BJ (cell line): ENCODE measurements at regions not wholly inside any gene's neighbourhood (a gene's known extent, or its start where the extent isn't known, plus 50 kb on each side); places are given as distances from the start of the nearest gene placed in this dataset.

ENCODE experiments used
- CTCF ChIA-PET: fragments of 350-600 bp; formaldehyde crosslinking; extraction: SDS; loops from one replicate; lab custom pipeline; 2021; ENCODE audit warnings: antibody characterized with exemption, inconsistent platforms; lab: Yijun Ruan, JAX
- POLR2A ChIA-PET: fragments of 300-600 bp; sonication (Branson Sonifier 250); formaldehyde crosslinking; extraction: SDS; loops from one replicate; lab custom pipeline; 2021; ENCODE audit warnings: antibody characterized with exemption; lab: Charles Lee
- DNase-seq: peaks from one replicate; pipeline ENCODE4 v3.0.0-alpha.2; 2011; ENCODE audit warnings: low read depth
- H3K27me3 ChIP-seq: 2 replicates; pipeline ENCODE4 v1.6.0; 2011; ENCODE audit warnings: low read length; ENCODE audit not compliant: control insufficient read depth, insufficient read depth
- H3K36me3 ChIP-seq: 2 replicates; pipeline ENCODE4 v1.5.1; 2011; ENCODE audit warnings: low read length; ENCODE audit not compliant: control insufficient read depth, insufficient read depth
- H3K4me3 ChIP-seq: 2 replicates; pipeline ENCODE4 v1.5.1; 2011; ENCODE audit warnings: low read depth, mild to moderate bottlenecking, control low read depth, low read length
- TF ChIP-seq, protein P1 (sequence below): IDR thresholded peaks from 2 replicates; pipeline ENCODE4 v1.5.1; 2011; ENCODE audit warnings: low read depth, mild to moderate bottlenecking, control low read depth, inconsistent platforms, low read length, moderate library complexity; ENCODE audit not compliant: insufficient read depth

DNA sequence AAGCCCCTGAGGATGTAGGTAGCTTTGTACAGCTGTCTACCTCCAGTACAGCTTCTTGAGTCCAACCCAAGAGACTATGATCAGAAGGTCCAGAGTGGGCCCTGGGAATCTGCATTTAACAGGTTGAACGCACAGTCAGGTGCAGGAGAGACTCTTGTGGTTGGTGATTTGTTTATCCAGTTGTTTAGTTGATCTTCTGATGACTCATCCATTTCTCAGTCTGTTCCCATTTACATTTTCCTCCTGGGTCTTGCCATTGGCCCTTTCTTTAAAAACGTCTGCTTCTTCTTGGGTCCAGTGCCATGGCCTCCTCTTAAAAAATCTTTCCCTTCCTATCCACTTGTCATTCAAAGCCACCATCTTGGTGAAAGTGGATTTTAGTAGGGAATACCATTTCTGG, 734.2 kb downstream of the MED13L start:
- Histone ChIP-seq H3K4me3 (no peak overlapping the region), H3K36me3 (no peaks in the 10 kb centered on the region), H3K27me3 (no peaks in the 10 kb centered on the region)
- CTCF ChIA-PET, result interaction anchor here (2.1 kb wide), 1 partner anchor 7 kb away, joined by 5 read pairs; no protein-coding TSS in a partner anchor
- TF ChIP-seq, protein P1, sequence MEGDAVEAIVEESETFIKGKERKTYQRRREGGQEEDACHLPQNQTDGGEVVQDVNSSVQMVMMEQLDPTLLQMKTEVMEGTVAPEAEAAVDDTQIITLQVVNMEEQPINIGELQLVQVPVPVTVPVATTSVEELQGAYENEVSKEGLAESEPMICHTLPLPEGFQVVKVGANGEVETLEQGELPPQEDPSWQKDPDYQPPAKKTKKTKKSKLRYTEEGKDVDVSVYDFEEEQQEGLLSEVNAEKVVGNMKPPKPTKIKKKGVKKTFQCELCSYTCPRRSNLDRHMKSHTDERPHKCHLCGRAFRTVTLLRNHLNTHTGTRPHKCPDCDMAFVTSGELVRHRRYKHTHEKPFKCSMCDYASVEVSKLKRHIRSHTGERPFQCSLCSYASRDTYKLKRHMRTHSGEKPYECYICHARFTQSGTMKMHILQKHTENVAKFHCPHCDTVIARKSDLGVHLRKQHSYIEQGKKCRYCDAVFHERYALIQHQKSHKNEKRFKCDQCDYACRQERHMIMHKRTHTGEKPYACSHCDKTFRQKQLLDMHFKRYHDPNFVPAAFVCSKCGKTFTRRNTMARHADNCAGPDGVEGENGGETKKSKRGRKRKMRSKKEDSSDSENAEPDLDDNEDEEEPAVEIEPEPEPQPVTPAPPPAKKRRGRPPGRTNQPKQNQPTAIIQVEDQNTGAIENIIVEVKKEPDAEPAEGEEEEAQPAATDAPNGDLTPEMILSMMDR, result no peak
- no peak for DNase-seq
- POLR2A ChIA-PET, result no interaction called here

DNA sequence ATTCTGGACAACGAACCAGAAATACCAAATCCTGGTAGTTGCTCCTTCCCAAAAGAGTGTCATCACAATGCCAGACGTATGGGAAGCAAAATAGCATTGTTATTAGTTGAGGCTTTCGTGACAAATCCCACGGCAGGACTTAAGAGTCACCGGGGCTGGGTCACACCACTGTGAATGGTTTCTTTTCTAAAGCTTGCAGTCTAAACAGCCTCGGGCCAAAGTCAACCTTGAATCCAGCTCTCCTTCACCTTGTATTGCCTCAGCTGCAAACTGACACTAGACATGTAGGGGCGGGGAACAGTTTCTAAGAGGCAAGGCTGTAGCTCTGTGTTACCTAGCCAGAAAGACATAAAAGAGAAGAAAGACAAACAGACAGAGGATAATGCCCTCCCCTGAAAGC, 734.8 kb downstream of the MED13L start:
- POLR2A ChIA-PET, result no interaction called here
- H3K27me3 ChIP-seq, result no peaks in the 10 kb centered on the region
- H3K36me3 ChIP-seq, result no peaks in the 10 kb centered on the region
- H3K4me3 ChIP-seq, result no peak overlapping the region
- no peak for DNase-seq
- TF ChIP-seq, protein P1, result no peak
- CTCF ChIA-PET, result interaction anchor here (2.1 kb wide), 1 partner anchor 8 kb away, joined by 5 read pairs; no protein-coding TSS in a partner anchor

DNA sequence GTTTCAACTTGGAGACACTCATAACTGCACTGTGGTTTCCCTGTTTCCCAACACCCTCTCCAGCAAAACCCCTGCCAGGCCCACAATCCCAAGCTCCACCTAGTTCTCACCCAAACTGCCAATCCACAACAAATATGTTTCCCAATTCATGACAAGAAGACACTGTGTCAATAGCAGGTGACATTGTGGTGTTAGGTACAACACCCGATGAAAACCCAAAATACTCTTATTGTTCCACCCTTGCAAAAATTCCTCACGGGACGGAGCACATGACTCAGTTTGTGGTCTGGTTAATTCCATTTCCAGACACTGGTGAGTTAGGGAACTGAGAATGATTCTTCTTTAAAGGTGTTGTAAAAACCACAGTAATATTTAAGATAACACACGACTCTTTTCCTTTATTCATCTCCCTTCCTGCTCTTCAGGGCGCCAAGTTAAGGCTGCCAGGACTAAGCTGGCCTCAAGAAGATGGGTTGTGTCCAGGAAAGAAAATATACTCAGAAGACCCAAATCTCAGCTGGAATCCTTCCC, 735.5 kb downstream of the MED13L start:
- TF ChIP-seq, protein P1, result no peak
- ChIA-PET POLR2A (no interaction called here), CTCF (interaction anchor here (2.1 kb wide), 1 partner anchor 9 kb away, joined by 5 read pairs; no protein-coding TSS in a partner anchor)
- Histone ChIP-seq H3K27me3 (no peaks in the 10 kb centered on the region), H3K36me3 (no peaks in the 10 kb centered on the region), H3K4me3 (no peak overlapping the region)
- DNase-seq, result no peak

DNA sequence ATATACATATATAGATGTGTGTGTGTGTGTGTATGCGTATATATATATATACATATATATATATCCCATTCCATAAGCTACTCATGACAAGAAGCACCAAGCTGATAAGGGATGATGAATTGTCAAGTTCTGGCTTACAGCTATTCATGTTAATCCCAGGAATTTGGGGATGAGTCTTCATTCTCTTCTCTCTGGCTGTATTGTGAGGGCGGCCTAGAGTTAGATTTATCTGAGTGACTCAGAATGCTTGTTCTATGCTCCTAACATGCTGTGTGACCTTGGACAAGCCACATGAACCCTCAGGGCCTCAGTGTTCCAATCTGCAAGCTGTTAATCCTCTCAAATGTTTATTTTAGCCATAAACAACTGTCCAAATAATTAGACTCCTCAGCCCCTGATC, 749.0 kb downstream of the MED13L start:
- H3K4me3 ChIP-seq, result no peak overlapping the region
- CTCF ChIA-PET, result no interaction called here
- POLR2A ChIA-PET, result no interaction called here
- DNase-seq, result no peak
- H3K36me3 ChIP-seq, result no peaks in the 10 kb centered on the region
- H3K27me3 ChIP-seq, result no peaks in the 10 kb centered on the region
- TF ChIP-seq, protein P1, result no peak

DNA sequence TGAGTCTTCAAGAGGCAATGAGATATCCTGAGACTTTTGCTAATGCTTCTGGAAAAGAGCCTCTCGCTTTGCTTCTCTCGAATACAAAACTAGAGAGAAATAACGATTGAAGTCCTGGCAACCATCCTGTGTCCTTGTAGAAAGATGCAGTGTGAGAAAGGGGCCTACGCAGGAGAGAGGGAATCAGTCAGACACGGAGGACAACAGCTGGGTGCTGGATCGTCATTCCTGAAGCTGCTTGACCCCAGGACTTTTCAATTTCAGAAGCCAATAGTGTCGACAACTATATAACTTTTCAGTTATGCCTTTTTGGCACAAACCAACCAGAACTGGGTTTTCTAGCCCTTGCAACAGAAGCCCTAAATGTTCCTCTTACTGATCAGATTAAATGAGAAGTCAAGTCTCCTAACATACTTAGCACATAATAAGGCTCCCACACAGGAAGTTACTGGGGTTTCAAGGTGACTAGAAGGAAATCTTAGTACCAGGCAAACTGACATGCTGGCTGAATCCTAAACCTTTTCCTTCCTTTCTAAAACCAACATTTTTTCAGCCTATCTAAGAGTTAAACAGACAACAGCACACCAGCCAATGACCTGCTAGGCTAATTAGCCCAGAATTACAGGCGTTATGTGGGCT, 755.6 kb downstream of the MED13L start:
- H3K36me3 ChIP-seq, result no peaks in the 10 kb centered on the region
- no peak for DNase-seq
- TF ChIP-seq, protein P1, result no peak
- CTCF ChIA-PET, result interaction anchor here (0.9 kb wide), 1 partner anchor 859 kb away, joined by 3 read pairs; no protein-coding TSS in a partner anchor
- H3K27me3 ChIP-seq, result no peaks in the 10 kb centered on the region
- no peak overlapping the region for H3K4me3 ChIP-seq
- POLR2A ChIA-PET, result no interaction called here
